ENCODE measurements at regions not wholly inside any gene's neighbourhood (a gene's known extent, or its start where the extent isn't known, plus 50 kb on each side); places are given as distances from the start of the nearest gene placed in this dataset.

DNA sequence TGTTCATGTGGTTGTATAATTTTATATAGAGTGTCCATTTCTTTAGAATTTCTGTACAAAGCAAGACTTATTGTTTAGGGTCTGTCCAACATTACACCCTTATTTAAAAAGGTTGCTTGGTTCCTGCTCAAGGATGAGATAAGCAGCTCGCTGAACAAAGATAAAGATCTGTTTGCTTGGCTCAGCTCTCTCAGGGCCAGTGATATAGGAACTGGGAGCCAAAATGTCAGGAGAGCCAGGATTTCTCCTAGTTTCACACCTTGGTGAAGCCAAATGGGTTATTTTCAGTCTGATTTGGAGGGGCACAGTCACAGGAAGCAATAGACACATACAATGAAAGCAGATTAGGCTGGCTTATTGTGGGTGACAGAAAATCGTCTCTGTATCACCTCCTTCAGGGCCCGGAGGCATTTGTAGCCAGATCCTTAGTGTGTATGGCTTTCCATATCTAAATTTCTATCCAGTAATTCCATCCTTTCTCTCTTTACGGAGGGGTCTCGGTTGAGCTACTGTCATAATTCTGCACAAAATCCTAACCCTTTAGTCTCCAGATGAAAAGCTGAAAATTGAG lies 396.4 kb downstream of the TMEM232 start:
- DNase-seq: no peak

DNA sequence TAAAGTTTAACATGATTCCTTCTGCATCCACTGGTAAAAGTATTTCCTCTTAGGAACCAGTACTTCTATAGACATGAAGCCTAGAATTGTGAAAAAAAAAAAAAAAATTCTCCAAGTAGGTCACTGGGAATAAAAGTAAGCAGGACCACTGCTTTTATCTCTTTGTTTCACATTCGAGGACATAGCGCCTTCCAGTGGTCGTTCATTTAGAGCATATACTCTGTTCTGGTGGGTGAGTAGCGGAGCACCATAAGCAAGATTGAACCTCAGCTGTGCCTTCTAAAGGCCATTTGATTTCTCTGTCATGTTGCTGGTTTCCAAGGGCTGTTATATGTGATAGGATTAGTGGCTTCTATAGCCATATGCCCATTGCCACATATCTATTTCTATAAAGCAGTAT lies 393.1 kb downstream of the TMEM232 start:
- no peak for DNase-seq

DNA sequence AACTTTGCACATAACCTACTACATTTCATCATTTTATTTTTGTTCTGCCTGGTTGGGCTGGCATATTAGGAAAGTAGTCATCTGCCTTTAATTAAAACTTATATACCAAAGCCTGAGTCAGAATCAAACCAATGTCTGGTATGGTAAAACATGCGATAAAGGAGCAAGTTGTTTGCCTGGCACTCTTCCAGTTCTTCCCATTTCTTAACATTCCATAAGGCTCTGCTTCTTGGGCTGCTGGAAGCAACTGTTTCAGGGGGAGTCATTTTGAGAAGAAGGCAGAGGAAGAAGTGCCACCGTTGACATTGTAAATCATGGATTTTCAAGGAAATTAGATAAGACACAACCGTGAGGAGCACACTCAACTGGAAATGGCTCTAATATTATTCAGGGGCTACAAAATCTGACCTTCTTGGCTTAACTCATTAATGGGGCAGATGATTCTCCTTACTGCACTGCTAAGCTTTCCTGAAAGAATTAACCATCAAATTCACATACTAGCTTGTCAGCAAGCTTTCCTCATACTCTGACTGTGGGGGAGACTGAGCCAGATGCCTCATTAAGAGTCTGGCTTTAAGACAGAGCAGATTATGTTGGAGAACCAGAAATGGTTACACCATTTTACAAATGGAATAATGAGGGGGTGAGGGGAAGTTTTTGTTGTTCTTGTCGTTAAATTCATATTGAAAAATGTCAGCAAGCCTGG lies 391.0 kb downstream of the TMEM232 start:
- no peak for DNase-seq

GRCh38 chr5:110338341-110339083 lies 388.0 kb downstream of the TMEM232 start:
- DNase-seq: no peak

DNA sequence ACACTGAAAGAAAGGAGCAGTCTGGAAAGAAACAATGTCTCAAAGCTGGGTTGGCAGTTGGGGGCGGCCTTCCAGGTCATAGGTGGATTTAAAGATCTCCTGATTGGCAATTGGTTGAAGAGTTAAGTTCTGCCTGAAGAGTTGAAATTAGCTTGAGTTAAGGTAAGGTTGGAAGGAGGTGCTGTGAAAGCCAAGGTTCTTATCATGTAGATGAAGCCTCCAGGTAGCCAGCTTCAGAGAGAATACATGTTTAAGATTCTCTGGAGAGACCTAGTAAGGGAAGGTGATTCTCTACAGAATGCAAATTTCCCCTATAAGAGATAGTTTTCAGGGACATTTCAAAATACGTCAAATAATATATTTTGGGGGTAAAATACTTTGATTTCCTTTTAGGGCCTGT lies 387.1 kb downstream of the TMEM232 start:
- no peak for DNase-seq

DNA sequence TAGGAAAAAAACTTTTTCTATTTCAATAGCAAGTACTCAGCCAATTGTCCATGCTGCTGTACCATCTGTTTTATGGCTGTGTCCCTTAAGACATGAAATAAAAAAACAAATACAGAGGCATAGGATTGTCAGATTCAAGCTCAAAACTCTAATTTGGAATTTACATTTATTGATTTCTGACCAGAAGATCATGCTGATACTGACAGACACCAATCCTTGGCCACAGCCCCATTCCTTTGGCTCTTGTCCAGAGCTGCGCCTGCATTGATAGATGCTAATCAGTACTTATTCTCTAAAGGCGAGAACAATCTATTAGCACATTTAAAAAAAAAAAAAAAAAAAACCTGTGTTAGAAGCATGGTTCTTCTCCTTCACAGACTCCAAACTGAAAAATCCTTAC lies 384.6 kb downstream of the TMEM232 start:
- DNase-seq: no peak

- DNase-seq: no peak
These were observed 383.8 kb downstream of the TMEM232 start for GRCh38 chr5:110342683-110343082.

GRCh38 chr5:110343616-110344015 lies 382.9 kb downstream of the TMEM232 start:
- DNase-seq: no peak

- DNase-seq: no peak
These were observed 380.8 kb downstream of the TMEM232 start for GRCh38 chr5:110345623-110346022.

GRCh38 chr5:110346893-110347358 lies 379.5 kb downstream of the TMEM232 start:
- DNase-seq: no peak

GRCh38 chr5:110347781-110348180 lies 378.7 kb downstream of the TMEM232 start:
- no peak for DNase-seq

GRCh38 chr5:110351430-110351829 lies 375.0 kb downstream of the TMEM232 start:
- DNase-seq: no peak

DNA sequence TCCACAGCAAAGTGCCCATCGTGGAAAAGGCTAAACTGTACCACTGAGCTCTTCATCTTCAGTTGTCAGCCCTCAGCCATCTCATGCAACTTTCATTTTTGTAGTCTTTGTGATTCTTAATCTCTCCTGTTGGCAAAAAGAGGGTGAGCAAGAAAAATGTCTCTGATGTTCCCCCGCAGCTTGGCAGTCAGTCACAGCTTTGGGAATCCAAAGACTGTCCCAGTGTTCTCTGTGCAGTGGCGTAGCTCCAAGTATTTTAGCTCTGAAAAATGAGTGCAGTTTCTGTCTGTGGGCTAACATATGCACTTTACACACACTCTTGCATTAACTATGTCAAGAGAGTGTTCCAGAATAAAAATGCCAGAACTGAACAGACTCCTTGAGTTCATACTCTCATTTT lies 372.2 kb downstream of the TMEM232 start:
- DNase-seq: no peak

GRCh38 chr5:110354915-110355644 lies 371.4 kb downstream of the TMEM232 start:
- no peak for DNase-seq

DNA sequence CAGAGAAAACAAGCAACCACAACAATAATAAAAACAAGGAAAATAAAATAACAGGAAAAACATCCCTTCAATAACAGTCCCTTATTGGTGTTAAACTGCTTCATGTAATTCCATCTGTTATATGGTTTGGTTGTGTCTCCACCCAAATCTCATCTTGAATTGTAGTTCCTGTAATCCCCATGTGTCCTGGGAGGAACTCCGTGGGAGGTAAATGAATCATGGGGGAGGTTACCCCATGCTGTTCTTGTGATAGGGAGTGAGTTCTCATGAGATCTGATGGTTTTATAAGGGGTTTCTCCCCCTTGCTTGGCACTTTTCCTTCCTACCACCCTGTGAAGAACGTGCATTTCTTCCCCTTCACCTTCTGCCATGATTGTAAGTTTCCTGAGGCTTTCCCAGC lies 369.8 kb downstream of the TMEM232 start:
- no peak for DNase-seq

DNA sequence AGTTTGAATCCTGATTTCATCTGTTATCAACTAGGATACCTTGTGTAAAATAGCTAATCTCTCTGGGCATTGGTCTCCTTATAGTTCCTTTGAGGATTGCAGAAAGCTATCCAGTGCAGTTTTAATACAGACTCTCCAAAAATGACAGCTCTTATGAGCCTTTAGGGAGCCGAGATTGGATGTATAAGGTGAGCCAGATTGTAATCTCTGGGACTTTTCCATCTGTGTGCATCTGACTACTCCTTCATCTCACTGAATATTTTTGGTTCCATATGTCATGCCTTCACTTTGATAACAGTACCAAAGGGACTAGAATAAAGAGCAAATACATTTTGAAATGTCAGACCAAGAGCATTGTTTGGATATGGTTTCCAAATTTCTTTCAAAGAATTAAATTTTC lies 367.2 kb downstream of the TMEM232 start:
- DNase-seq: no peak

DNA sequence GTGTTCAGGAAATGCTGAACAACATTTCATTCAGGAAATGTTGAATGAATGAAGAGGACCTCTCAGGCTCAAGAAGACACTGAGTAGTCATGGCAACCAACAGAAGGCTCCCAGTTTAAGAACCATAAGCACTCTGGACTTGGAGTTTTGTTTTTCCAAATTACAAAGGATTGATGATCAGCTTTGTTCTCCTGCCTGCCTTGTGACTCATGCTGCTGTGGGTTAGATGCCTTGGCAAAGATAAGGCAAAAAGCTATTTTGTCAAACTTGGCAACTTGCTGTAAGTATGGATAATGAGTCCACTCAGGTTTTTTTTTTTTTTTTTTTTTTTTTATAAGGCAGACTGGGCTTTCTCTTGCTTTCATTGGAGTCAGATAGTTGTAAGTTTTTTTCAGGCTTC lies 365.0 kb downstream of the TMEM232 start:
- no peak for DNase-seq

DNA sequence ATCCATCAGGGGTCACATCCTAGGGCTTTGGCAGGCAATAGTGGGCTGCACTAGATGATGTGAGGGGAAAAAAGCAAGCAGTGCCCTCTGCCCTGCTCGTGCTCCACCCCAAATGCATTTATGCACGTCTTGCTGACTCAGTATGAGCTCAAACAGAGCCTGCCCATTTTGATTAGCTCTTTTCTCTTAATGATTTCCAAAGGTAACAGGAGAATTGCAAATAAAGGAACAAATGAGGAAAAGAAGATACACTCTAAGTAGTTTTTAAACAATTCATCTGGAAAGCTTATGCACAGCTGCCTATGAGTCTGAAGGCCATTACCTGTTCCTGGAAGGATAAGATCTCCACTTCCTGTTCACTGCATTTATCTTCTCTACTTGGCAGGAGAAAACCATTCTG lies 364.2 kb downstream of the TMEM232 start:
- no peak for DNase-seq

- DNase-seq: no peak
These were observed 359.8 kb downstream of the TMEM232 start for GRCh38 chr5:110366716-110367115.

All from NCI-H510A (cell line).